GM12892 (cell line): ENCODE measurements at regions not wholly inside any gene's neighbourhood (a gene's known extent, or its start where the extent isn't known, plus 50 kb on each side); places are given as distances from the start of the nearest gene placed in this dataset.

Experiments used
- DNase-seq: peaks from one replicate; pipeline ENCODE4 v3.0.0; 2011; ENCODE audit not compliant: insufficient read length
- FAIRE-seq: peaks from 2 replicates; lab custom pipeline; 2011; peaks lifted over from hg19 to GRCh38; lab: Jason Lieb, UNC
- POLR2A ChIP-seq: IDR thresholded peaks from 2 replicates; pipeline ENCODE4 v1.6.1; 2011; ENCODE audit warnings: low read depth, low read length, control low read depth
- POLR2AphosphoS5 ChIP-seq: IDR thresholded peaks from 2 replicates; pipeline ENCODE4 v1.6.1; 2011; ENCODE audit warnings: low read depth, low read length, control low read depth
- TAF1 ChIP-seq: IDR thresholded peaks from 2 replicates; pipeline ENCODE4 v1.6.1; 2011; ENCODE audit warnings: low read depth, mild to moderate bottlenecking, control low read depth, low read length, borderline replicate concordance

- no peak for DNase-seq
- TF ChIP-seq TAF1 (no peak), POLR2A (no peak), POLR2AphosphoS5 (no peak)
- no peak for FAIRE-seq
Measured at GRCh38 chr6:37095997-37096396, 74.0 kb upstream of the PIM1 start.

GRCh38 chr6:37097335-37097734 lies 72.6 kb upstream of the PIM1 start:
- TF ChIP-seq POLR2AphosphoS5 (no peak), TAF1 (no peak), POLR2A (no peak)
- no peak for DNase-seq
- FAIRE-seq: no peak

- no peak for FAIRE-seq
- TF ChIP-seq POLR2AphosphoS5 (no peak), TAF1 (no peak), POLR2A (no peak)
- no peak for DNase-seq
Measured at GRCh38 chr6:37099442-37099841, 70.5 kb upstream of the PIM1 start.

GRCh38 chr6:37100745-37101144 lies 69.2 kb upstream of the PIM1 start:
- no peak for TF ChIP-seq POLR2AphosphoS5
- TF ChIP-seq POLR2A: no peak
- TF ChIP-seq TAF1: no peak
- FAIRE-seq: no peak
- DNase-seq: no peak

- DNase-seq (no peak), FAIRE-seq (no peak)
- TF ChIP-seq POLR2A: no peak
- no peak for TF ChIP-seq POLR2AphosphoS5
- no peak for TF ChIP-seq TAF1
Measured at GRCh38 chr6:37101991-37102298, 68.0 kb upstream of the PIM1 start.

GRCh38 chr6:37102299-37103168 lies 67.4 kb upstream of the PIM1 start:
- DNase-seq (peak; percentile 66), FAIRE-seq (peak; percentile 46)
- no peak; the same call in 1 of the 2 replicates for TF ChIP-seq POLR2A
- no peak for TF ChIP-seq TAF1
- TF ChIP-seq POLR2AphosphoS5: no peak

- no peak for TF ChIP-seq POLR2AphosphoS5
- TF ChIP-seq TAF1: no peak
- TF ChIP-seq POLR2A: no peak
- FAIRE-seq (no peak), DNase-seq (no peak)
Measured at GRCh38 chr6:37103169-37104039, 66.5 kb upstream of the PIM1 start.

GRCh38 chr6:37104824-37105147 lies 65.2 kb upstream of the PIM1 start:
- no peak for FAIRE-seq
- TF ChIP-seq TAF1 (no peak), POLR2AphosphoS5 (no peak), POLR2A (no peak)
- no peak for DNase-seq

- TF ChIP-seq POLR2A: no peak
- TF ChIP-seq POLR2AphosphoS5: no peak
- TF ChIP-seq TAF1: no peak
- FAIRE-seq (no peak), DNase-seq (no peak)
Measured at GRCh38 chr6:37105148-37106050, 64.6 kb upstream of the PIM1 start.

GRCh38 chr6:37106051-37106363 lies 63.9 kb upstream of the PIM1 start:
- FAIRE-seq (no peak), DNase-seq (no peak)
- TF ChIP-seq POLR2A (no peak), POLR2AphosphoS5 (no peak), TAF1 (no peak)

GRCh38 chr6:37106554-37106953 lies 63.4 kb upstream of the PIM1 start:
- no peak for FAIRE-seq
- no peak for TF ChIP-seq TAF1
- TF ChIP-seq POLR2A: no peak
- TF ChIP-seq POLR2AphosphoS5: no peak
- DNase-seq: no peak
